GM21737 (cell line): ENCODE measurements at regions not wholly inside any gene's neighbourhood (a gene's known extent, or its start where the extent isn't known, plus 50 kb on each side); places are given as distances from the start of the nearest gene placed in this dataset.
"Not testable (repeated sequence)": the region's sequence is repeated elsewhere in the genome, so short reads cannot be mapped to it uniquely, and the experiment has no call there.

Experiments
- ATAC-seq: cut with Tn5 transposase; IDR thresholded peaks from one replicate; pipeline ENCODE4 v1.9.1; 2021; ENCODE audit warnings: mild to moderate bottlenecking, moderate library complexity; ENCODE audit not compliant: unreplicated experiment

DNA sequence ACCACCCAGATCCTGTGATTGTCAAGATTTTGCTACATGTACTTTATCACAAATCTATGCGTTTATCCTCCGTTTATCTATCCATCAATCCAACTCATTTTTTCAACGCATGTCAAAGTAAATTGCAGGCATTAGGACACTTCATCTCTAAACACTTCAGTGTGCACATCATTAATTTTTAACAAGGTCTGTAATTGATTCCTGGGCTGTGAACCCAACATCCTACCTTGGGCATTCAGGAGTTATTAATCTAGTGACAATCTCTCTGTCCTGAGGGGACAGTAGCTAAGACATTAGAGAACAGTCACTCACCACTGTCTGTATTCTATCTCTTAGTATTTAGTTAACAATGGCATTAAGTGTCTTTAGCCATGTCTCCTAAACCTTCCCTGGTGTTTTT is 264.7 kb downstream of the SOX9 start:
- ATAC-seq, result no peak

DNA sequence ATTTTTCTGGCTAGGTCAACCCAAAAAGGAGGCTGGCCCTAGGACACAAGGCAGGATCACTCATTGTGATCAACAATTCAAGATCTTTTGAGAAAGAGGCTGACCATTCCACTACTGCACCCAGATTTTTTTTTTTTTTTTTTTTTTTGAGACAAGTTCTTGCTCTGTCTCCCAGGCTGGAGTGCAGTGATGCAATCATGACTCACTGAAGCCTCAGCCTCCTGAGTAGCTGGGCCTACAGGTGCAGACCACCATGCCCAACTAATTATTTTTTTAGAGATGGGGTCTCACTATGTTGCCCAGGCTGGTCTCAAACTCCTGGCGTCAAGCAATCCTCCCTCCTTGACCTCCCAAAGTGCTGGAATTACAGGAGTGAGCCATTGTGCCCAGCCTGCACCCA is 265.4 kb downstream of the SOX9 start:
- ATAC-seq, result not testable (repeated sequence)

- ATAC-seq, result no peak
Measured at GRCh38 chr17:72386619-72387237, 265.9 kb downstream of the SOX9 start.

GRCh38 chr17:72387487-72387886 is 266.7 kb downstream of the SOX9 start:
- no peak for ATAC-seq

GRCh38 chr17:72387969-72388368 is 267.1 kb downstream of the SOX9 start:
- no peak for ATAC-seq

DNA sequence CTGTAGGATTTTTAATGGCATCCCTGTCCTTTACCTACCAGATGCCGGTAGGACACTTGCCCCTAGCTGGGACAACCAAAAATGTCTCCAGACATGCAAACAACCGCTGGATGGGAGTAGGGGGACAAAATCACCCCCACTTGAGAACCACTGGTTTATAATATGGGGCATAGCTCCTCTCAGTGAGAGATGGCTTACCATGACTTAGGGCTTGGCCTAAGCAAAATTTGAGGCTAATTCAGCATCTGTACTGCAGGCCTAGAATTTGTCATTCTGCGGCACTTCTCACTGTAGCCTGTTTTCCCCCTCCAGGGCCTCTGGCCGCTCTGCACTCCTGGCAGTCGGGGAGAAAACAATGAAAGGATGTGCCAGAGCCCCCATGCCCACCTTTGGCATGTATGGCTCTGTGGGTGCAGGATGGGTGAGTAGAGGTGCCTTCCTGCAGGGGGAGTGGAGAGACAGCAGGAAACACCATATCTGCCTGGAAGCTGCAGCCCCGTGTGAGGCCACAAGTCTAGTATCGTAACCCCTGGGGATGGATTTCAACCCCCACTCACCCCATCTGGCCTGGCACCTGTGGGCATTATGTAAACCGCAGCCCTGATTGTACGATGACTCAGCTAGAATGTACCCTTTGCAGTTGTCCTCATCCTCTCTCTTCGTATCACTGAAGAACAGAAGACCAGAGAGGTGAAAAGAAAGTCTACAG is 268.1 kb downstream of the SOX9 start:
- ATAC-seq, result no peak

DNA sequence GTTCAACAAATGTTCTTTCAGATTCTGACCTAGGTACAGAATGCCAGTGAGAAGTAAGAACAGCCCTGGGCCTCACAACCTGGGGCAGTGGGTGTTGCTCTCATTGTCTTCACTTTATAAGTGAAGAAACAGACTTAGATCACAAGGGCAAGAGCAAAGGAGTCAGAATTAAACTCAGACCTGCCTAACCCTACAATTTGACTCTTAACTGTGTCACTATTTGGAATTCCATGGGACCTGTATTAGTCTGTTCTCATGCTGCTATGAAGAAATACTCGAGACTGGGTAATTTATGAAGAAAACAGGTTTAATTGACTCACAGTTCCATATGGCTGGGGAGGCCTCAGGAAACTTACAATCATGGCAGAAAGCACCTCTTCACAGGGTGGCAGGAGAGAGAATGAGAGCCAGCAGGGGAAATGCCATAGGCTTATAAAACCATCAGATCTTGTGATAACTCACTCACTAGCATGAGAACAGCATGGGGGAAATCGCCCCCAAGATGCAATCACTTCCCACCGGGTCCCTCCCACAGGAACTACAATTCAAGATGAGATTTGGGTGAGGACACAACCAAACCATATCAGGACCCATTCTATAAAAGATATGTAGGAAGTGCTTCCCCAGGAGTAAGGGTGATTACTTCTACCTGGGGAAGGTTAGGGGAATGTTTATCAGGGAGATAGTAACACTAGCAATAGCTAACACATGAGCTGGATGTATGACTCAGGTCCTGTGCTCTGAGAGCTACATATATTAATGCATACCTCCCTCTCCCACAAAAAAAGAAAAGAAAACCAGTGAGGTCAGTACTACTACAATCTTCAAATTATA is 270.1 kb downstream of the SOX9 start:
- ATAC-seq, result no peak

DNA sequence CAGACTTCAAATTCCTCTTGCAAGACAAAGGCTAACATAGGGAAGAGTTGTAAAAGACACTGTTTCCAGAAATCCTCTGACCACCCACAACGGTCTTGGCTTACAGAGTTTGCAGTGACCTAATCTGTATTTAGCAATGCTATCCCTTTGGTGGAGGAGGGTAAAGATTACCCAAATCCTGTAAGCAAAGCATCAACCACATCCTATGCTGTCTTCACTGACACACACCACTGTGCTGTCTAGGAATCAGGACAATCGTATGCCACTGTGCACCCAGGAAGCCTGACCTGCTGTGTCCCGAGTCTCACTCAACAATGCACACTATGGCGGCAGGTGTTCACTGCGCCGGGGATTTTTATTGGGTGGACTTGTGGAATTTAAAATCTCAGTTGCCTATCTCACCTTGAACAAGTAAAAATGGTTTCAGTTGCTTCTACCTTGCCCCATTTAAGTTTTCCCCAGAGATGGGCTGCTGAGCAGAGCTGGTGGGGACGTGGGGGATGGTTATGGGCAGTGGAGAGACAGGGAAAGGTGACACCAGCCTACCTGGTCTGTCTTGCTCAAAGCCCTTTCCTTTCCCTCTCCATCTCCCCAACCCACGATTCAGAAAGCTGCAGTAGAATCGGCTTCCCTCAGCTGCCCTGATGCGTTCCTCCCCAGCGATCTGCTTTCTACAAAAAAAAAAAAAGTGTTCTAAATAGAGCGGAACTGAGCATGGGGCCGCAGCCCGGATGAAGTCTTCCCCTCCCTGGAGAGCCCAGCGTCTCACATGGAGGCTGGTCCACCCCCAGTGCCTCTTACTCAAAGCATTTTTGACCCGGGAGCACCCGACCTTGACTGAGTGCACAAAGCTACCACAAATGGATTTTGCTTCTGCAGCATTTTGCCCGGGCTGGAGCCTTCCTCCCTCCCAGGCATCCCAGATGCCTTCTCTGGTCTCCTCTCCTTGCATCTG is 271.5 kb downstream of the SOX9 start:
- ATAC-seq, result no peak

- no peak for ATAC-seq
Measured at GRCh38 chr17:72393553-72393952, 272.7 kb downstream of the SOX9 start.

DNA sequence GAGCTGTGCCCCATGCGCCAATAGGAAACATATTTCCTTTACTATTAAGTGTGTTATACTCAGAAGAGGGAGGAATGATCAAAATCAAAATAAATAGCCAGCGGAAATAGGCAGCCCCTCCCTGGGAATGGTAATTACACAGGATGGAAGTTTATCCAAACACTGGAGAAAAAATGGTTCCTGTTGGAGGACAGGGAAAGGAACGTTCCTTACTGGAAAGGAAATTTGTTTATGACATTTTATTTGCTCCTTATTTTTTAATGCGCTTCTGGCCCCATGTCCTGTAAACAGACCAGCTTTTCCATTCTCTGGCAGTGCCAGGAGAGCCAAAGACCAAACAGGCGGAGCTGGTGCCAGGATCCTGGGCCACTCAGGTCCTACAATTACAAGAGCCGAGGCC is 273.7 kb downstream of the SOX9 start:
- ATAC-seq, result no peak

GRCh38 chr17:72396121-72396520 is 275.3 kb downstream of the SOX9 start:
- no peak for ATAC-seq

DNA sequence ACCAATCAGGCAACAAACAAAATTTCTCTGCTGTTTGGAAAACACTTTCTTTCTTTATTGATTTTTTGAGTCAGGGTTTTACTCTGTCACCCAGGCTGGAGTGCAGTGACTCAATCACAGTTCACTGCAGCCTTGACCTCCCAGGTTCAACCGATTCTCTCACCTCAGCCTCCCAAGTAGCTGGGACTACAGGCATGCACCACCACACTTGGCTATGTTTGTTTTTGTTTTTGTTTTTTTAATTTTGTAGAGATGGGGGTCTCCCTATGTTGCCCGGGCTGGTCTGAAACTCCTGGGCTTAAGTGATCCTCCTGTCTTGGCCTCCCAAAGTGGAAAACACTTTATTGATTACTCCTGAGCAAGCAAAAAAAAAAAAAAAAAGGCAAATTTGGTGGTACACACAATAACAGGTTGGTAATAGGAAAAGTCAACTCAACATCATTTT is 276.4 kb downstream of the SOX9 start:
- no peak for ATAC-seq

DNA sequence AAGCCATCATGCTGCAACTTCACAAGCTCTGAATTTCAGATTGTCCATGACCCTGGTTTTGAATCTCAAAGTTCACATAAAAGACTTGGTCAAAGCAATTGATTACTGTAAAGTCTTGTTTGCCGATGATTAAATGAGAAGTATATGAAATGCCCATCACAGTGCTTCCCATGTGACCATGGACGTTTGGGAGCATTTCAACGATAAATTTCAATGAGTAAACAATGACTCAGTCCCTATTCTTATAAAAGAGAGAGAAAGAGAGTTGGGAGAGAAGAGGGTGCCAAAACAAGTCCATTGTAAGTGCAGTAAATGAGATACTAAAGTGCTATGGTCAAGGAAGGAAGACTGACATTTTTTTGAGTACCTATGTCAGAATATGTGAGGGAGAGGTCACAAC is 276.9 kb downstream of the SOX9 start:
- no peak for ATAC-seq

- no peak for ATAC-seq
Measured at GRCh38 chr17:72399023-72399607, 278.3 kb downstream of the SOX9 start.

DNA sequence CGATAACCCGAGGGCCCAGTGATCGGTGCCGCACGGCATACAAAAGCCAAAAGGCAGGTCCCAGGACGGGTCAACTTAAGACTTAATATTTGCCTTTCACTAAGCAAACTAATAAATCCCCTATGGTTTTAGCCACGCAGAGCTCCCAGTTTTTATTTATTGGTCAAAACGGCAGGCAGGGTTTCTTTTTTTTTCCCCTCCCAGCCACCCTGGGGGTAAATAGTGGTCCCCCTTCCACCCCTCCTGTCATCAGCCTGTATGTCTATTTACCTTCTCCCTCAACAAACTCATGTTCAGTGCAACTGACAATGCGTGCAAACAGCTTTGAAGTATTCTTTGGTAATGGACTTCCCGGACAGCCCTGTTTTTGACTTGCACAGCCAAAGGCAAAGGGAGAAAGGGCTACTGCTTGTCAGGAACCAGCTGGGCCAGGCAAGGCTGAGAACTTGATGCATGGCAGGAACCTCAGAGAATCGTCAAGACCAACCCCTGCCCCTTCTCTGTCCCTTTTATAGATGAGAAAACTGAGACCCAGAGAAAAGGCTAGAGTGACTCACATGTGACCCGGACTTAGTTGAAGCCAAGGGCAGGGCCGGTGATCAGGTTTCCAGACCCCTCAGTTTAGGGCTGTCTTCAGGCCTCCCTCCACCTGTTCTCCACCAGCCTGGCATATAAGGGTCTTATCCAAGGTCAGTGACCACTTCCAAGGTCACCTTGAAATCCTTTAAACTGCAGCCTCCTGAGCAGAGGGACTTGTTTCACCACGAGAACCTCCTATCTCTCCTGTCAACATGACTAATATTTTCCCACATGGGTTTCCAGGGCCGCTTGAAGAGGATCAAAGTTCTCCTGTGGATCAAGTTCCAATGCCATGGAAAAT is 279.0 kb downstream of the SOX9 start:
- ATAC-seq, result no peak

DNA sequence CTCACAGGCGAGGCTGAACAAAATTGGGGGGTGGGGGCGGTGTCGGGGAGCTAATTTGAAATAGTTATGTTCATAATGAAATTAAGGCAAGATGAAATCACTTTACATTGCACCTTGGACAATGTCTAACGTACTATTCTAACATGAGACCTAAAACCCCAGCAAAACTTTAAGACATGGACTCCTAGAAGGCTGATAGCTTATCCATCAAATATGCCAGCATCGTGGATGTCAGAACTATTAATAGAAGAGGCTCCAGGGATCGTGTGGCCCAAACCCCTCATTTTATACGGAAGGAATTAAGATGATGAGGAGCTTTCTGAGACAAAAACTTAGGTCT is 279.6 kb downstream of the SOX9 start:
- no peak for ATAC-seq

DNA sequence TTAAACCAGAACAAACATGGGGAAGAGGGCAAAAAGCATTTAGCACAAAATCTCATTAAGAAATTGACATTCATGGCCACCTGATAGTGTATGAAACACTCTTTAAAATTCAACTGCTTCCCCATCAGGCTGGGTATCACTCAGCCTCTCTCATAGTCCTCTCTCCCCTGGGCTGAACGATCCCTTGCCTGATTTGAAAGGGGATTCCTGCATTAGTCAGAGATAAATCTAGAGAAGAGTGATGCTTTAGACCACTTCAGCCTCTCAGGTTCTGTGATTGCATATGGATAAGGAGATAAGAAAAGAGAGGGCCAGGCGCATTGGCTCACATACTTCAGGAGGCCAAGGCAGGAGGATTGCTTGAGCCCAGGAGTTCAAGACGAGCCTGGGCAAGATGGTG is 280.0 kb downstream of the SOX9 start:
- no peak for ATAC-seq

DNA sequence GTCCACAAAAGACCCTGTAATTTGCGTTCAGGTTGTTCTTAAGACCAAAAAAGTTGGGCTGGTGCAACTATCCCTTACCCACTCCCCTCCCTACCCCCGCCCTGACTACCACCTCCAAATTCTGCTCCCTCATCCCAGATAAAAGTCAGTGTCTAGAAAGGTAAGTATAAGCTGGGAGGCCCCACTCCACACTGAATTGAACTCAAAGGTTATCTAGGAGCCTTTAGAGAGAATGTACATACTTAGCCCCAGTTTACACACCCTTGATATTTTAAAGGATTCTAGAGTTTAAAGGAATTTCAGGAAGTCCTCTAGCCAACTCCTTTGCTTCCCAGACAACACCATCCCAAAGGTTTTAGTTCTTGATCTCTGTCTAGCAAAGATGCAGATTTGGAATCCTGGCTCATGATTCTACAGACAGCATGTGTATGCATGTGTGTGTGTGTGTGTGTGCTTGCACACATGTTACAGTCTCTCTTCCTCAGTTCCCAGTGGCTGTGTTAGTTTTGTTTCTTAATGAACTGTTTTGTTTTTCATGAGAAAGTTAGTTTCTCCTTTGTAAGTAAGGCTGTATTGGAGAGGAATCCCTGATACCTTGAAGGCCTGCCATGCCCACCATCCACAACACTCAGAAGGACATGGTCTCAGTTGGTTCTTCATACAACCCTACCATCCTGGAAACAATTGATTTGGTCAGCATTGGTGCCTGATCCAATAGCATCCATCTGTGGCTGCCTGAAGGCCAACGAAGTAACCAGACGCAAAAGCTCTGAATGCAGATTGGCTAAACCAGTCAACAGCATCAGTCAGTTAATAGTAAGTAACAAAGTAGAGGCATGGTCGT is 281.3 kb downstream of the SOX9 start:
- ATAC-seq, result no peak
